ENCODE measurements at regions not wholly inside any gene's neighbourhood (a gene's known extent, or its start where the extent isn't known, plus 50 kb on each side); places are given as distances from the start of the nearest gene placed in this dataset.

DNA sequence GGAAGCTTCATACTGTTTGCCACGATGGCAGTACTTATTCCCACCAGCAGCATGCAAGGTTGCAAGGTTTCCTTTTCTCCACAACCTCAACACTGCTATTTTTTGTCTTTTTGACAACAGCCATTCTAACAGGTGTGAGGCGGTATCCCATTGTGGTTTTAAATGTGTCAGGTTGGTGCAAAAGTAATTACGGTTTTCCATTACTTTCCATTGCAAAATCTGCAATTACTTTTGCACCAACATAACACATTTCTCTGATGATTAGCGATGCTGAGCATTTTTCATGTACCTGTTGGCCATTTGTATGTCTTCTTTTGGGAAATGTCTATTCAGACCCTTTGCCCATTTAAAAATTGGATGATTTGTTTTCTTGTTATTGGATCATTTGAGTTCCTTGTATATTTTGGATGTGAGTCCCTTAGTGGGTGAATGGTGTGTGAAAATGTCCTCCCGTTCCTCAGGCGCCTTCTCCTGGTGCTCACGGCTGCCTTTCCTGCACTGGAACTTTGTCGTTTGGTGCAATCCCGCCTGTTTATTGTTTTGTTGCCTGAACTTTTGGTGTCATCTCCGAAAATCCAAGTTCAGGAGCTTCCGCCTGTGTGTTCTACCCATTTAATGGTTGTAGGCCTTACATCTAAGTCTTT lies 213.6 kb downstream of the KIF26A start:
- peaks cover 6% of the 10 kb centered on the region for H3K27me3 Mint-ChIP-seq (ENCODE audit: insufficient read depth, unreplicated experiment)
- BruUV-seq (replicated peaks) = no TSS peak
- intact Hi-C loops (cut with micrococcal nuclease; ENCODE audit: unreplicated experiment) = no loop called here
- no peak overlapping the region for H3K27ac Mint-ChIP-seq (ENCODE audit: unreplicated experiment)
- Histone ChIP-seq H3K4me3 (ENCODE audit: low read depth, low read length) (no peak overlapping the region), H3K36me3 (ENCODE audit: control insufficient read depth, insufficient read depth, low read length) (no peaks in the 10 kb centered on the region), H3K9me3 (no peaks in the 10 kb centered on the region), H3K4me1 (no peaks in the 10 kb centered on the region), H3K27me3 (replicated peaks; ENCODE audit: control insufficient read depth, insufficient read depth, low read length) (no peaks in the 10 kb centered on the region)
- CTCF ChIA-PET = no interaction called here
- TF ChIP-seq, protein P1, sequence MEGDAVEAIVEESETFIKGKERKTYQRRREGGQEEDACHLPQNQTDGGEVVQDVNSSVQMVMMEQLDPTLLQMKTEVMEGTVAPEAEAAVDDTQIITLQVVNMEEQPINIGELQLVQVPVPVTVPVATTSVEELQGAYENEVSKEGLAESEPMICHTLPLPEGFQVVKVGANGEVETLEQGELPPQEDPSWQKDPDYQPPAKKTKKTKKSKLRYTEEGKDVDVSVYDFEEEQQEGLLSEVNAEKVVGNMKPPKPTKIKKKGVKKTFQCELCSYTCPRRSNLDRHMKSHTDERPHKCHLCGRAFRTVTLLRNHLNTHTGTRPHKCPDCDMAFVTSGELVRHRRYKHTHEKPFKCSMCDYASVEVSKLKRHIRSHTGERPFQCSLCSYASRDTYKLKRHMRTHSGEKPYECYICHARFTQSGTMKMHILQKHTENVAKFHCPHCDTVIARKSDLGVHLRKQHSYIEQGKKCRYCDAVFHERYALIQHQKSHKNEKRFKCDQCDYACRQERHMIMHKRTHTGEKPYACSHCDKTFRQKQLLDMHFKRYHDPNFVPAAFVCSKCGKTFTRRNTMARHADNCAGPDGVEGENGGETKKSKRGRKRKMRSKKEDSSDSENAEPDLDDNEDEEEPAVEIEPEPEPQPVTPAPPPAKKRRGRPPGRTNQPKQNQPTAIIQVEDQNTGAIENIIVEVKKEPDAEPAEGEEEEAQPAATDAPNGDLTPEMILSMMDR (IDR thresholded peaks at IDR 0.05; ENCODE audit: insufficient read depth in 1 of 2, low read depth in 1 of 2, low read length in 1 of 2, severe bottlenecking in 1 of 2, unreplicated experiment in 1 of 2) = no peak
- no peaks in the 10 kb centered on the region for H3K9me3 Mint-ChIP-seq (ENCODE audit: unreplicated experiment)
- no peak overlapping the region for H3K4me3 Mint-ChIP-seq (ENCODE audit: unreplicated experiment)
- no peaks in the 10 kb centered on the region for H3K4me1 Mint-ChIP-seq (ENCODE audit: low read depth, unreplicated experiment)
- POLR2A ChIA-PET = no interaction called here
- DNase-seq = no peak
- H3K36me3 Mint-ChIP-seq (ENCODE audit: insufficient read depth, unreplicated experiment) = no peaks in the 10 kb centered on the region

DNA sequence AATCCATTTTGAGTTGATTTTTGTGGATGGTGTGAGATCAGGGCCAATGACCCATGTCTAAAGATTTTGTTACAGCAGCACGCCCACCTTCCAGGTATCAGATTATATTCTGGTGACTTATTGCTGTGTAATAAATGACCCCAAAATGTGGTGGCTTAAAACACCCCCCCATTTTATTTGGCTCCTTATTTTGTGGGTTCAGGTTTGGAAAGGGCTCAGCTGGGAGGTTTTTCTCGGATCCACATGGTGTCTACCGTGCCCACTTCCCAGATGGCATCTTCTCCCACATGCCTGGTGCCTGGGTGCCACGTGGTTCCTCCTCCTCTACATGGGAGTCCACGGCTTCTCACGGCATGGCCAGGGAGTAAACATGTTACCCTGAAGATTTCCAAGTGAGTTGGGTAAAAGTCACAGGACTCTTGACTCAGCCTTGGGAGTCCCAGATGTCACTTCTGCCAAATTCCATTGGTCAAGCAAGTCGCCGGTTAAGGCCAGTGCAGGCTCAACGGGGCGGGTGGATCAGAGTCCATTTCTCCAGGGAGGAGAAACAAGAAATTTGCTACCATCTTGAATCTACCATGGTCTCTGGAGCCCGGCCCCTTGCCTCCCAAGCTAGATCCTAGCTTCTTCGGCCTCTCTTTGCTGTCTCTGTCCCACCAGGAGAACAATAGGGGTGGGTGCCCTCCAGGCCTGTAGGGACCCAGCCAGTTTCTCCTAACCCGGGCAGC lies 214.3 kb downstream of the KIF26A start:
- no peaks in the 10 kb centered on the region for H3K4me1 Mint-ChIP-seq (ENCODE audit: low read depth, unreplicated experiment)
- Histone ChIP-seq H3K4me1 (no peaks in the 10 kb centered on the region), H3K27me3 (replicated peaks; ENCODE audit: control insufficient read depth, insufficient read depth, low read length) (no peaks in the 10 kb centered on the region), H3K9me3 (no peaks in the 10 kb centered on the region), H3K4me3 (ENCODE audit: low read depth, low read length) (no peak overlapping the region), H3K36me3 (ENCODE audit: control insufficient read depth, insufficient read depth, low read length) (no peaks in the 10 kb centered on the region)
- CTCF ChIA-PET = no interaction called here
- H3K4me3 Mint-ChIP-seq (ENCODE audit: unreplicated experiment) = no peak overlapping the region
- DNase-seq = no peak
- no peaks in the 10 kb centered on the region for H3K36me3 Mint-ChIP-seq (ENCODE audit: insufficient read depth, unreplicated experiment)
- peaks cover 6% of the 10 kb centered on the region for H3K27me3 Mint-ChIP-seq (ENCODE audit: insufficient read depth, unreplicated experiment)
- no peak overlapping the region for H3K27ac Mint-ChIP-seq (ENCODE audit: unreplicated experiment)
- H3K9me3 Mint-ChIP-seq (ENCODE audit: unreplicated experiment) = no peaks in the 10 kb centered on the region
- BruUV-seq (replicated peaks) = no TSS peak
- intact Hi-C loops (cut with micrococcal nuclease; ENCODE audit: unreplicated experiment) = no loop called here
- POLR2A ChIA-PET = no interaction called here
- TF ChIP-seq, protein P1 (IDR thresholded peaks at IDR 0.05; ENCODE audit: insufficient read depth in 1 of 2, low read depth in 1 of 2, low read length in 1 of 2, severe bottlenecking in 1 of 2, unreplicated experiment in 1 of 2) = no peak

- H3K27me3 Mint-ChIP-seq (ENCODE audit: insufficient read depth, unreplicated experiment) = peaks cover 6% of the 10 kb centered on the region
- H3K4me3 Mint-ChIP-seq (ENCODE audit: unreplicated experiment) = no peak overlapping the region
- DNase-seq = no peak
- no peak overlapping the region for H3K27ac Mint-ChIP-seq (ENCODE audit: unreplicated experiment)
- TF ChIP-seq, protein P1 (IDR thresholded peaks at IDR 0.05; ENCODE audit: insufficient read depth in 1 of 2, low read depth in 1 of 2, low read length in 1 of 2, severe bottlenecking in 1 of 2, unreplicated experiment in 1 of 2) = no peak
- Histone ChIP-seq H3K27me3 (replicated peaks; ENCODE audit: control insufficient read depth, insufficient read depth, low read length) (no peaks in the 10 kb centered on the region), H3K4me3 (ENCODE audit: low read depth, low read length) (no peak overlapping the region), H3K36me3 (ENCODE audit: control insufficient read depth, insufficient read depth, low read length) (no peaks in the 10 kb centered on the region), H3K9me3 (no peaks in the 10 kb centered on the region), H3K4me1 (no peaks in the 10 kb centered on the region)
- H3K9me3 Mint-ChIP-seq (ENCODE audit: unreplicated experiment) = no peaks in the 10 kb centered on the region
- no TSS peak for BruUV-seq (replicated peaks)
- ChIA-PET CTCF (no interaction called here), POLR2A (no interaction called here)
- H3K36me3 Mint-ChIP-seq (ENCODE audit: insufficient read depth, unreplicated experiment) = no peaks in the 10 kb centered on the region
- H3K4me1 Mint-ChIP-seq (ENCODE audit: low read depth, unreplicated experiment) = no peaks in the 10 kb centered on the region
- intact Hi-C loops (cut with micrococcal nuclease; ENCODE audit: unreplicated experiment) = no loop called here
Observed at GRCh38 chr14:104353221-104353920, 215.0 kb downstream of the KIF26A start.
